Activated CD8-positive, alpha-beta memory T cell treated with anti-CD3 and anti-CD28 coated beads for 4 hours (primary cell): ENCODE measurements at regions not wholly inside any gene's neighbourhood (a gene's known extent, or its start where the extent isn't known, plus 50 kb on each side); places are given as distances from the start of the nearest gene placed in this dataset.
"Not testable (repeated sequence)": the region's sequence is repeated elsewhere in the genome, so short reads cannot be mapped to it uniquely, and the experiment has no call there.

Source experiments
- DNase-seq, 2 donors: peaks; one replicate each; pipeline ENCODE4 v3.0.0-alpha.2; 2020; ENCODE audit warnings: low read depth in 2 of 2

DNA sequence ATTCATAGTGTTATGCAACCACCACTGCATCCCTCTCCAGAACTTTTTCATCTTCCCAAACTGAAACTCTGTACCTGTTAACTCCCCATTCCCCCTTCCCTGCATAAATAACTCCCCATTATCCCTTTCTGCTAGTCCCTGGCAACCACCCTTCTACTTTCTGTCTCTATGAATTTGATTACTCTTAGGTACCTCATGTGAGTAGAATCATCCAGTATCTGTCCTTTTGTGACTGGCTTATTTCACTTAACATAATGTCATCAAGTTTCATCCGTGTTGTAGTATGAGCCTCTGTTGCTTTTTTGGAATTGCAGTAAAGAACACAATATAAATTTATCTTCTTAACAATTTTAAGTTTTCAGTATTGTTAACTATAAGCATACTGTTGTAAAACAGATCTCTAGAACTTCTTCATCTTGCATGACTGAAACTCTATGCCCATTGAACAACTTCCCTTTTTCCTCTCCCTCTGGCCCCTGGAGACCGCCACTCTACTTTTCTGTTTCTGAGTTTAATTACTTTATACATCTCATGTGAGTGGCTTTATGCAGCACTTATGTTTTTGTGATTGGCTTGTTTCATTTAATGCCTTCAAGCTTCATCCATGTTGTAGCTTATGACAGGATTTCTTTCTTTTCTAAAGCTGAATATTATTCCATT lies 87.3 kb upstream of the ABCC4 start:
- no peak for DNase-seq

DNA sequence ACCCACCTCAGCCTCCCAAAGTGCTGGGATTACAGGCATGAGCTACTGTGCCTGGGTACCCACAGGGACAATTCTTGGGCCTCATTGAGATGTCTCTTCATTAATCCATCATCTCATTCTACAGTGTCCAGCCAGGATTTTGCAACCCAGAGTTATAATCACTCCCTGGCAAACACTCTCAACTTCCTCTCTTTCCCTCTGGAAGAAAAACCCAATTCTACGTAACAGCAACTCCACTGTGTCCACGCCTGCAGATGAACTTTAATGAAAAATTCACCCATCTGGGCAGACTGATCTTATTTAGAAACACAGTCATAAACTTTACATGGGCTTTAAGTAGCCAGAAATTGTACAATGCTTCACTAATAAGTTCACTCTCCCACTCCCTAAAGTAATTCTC lies 90.1 kb upstream of the ABCC4 start:
- DNase-seq: no peak

DNA sequence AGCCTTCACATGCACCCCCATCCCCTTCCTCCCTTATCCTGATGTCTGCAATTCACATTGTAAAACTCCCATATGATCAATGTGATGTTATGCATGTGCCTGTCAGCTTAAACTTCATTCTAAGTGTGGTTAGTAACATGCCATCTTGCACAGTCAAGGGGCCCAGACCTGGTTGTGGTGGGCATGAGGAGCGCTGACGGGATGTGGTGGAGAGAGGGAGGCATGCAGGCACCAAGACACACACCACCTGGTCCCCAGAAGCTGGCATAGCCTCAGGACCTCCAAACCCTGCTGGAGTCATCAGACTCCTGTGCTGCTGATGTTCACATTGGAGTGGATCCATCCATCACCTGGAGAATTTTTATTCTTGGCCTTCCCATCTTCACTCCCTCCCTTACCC lies 90.5 kb upstream of the ABCC4 start:
- DNase-seq: no peak

DNA sequence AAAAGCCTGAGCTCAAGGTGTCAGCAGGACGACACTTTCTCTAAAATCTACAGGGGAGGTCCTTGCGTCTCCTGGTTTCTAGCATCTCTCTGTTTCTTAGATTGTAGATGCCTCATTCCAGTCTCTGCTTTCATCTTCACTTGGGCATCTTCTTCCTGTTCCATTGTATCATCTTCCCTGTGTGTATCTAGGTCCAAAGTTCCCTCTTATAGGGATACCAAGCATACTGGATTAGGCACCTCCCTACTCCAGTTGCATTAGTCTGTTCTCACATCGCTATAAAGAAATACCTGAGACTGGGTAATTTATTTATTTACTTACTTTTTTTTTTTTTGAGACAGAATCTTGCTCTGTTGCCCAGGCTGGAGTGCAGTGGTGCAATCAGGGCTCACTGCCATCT lies 91.3 kb upstream of the ABCC4 start:
- DNase-seq: no peak

DNA sequence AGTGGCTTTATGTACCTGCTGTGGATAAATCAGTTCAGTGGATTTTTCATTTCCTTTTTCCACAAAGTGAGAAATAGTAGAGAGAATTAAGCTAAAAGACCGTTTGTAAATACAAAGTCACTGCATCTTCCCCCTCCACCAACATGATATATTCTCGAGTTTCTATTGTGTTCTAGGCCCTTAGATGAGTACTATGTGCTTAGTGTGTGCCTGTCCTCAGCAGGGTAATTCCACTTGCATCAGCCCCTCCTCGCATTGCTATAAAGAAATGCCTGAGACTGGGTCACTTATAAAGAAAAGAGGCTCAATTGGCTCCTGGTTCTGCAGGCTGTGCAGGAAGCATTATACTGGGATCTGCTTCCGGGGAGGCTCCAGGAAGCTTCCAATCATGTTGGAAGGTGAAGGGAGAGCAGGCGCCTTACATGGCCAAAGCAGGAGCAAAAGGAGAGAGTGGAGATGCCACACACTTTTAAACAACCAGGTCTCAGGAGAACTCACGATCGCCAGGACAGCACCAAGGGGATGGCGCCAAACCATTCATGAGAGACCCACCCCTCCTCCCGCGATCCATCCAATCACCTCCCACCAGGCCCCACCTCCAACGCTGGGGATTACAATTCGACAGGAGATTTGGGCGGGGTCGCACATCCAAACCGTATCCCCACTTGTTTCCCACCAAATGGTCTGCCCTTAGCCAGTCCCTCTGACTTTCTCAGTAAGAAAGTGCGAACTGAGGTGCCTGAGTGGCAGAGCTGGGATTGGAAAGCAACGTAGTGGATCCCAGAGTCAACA lies 102.3 kb upstream of the ABCC4 start:
- no peak for DNase-seq

DNA sequence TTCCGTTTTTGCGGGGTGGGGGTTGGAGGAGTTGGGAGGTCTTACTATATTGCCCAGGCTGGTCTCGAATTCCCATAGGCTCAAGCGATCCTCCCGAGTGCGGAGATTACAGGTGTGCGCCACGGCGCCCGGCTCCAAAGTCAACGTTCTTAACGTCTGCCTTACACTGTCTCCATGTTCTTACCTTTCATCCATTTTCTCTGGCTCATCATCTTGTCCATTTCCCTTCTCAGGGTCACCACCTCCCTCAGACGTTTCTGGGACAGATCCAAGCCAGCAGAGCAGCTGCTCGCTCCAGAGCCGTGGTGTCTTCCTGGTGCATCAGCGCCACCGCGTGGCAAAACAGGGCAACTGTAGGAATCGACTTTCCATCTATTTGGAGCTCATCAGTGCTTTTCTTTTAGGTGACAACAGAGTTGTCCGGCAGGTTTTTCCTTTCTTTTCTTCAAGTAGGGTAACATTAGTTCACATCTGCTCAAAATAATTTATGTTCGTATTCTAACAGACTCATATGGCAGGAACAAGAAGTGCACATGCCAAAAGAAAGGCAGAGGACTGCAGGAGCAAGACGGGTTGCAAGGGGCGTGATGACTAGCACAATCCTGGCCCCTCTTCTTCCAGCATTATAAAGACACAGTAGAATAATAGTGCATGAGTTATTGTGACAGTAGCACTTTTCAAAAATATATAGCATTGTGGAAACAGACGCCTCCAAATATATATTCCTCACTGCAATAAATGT lies 103.1 kb upstream of the ABCC4 start:
- DNase-seq: peak; percentile 48 to 51

DNA sequence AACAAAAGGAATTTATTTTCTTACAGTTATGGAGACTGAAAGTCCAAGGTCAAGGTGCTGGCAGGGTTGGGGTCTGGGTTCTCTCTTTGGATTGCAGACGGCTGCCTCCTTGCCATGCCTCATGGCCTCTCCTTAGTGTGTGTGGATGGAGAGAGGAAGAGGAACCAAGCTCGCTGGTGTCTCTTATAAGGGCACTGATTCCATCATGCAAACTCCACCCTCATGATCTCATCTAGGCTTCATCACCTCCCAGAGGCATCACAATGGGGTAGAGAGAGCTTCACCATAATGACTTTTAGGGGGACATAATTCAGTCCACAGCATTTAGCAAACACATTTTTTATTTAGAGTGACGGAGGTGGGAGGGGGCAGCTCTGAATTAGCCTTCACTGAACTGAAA lies 104.9 kb upstream of the ABCC4 start:
- DNase-seq: no peak

DNA sequence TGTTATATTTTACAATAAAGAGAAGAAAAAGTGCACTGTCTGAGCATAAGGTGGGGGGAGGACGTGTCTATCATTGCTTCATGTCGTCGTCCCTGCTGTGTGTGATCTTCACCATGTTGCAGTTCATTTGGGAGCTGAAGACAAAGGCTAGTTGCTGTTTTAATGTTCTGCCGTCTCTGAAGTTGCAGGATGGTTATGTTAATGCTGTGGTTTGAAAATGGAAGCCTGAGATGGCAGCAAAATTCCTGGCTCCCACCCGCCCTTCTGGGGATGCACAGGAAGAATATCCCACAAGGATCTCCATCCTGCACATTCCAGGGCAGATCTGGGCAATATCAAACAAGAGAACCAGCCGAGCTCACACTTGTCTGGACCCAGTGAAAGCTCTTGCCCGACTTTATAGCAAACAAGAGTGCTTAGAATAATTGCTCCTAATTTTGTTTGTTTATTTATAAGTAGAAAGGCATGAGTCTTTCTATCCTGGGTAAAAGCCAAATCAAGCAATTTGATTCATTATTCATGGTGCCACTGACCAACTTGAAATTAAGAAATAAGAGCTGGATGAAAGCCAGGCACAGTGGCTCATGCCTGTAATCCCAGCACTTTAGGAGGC lies 110.3 kb upstream of the ABCC4 start:
- no peak for DNase-seq

DNA sequence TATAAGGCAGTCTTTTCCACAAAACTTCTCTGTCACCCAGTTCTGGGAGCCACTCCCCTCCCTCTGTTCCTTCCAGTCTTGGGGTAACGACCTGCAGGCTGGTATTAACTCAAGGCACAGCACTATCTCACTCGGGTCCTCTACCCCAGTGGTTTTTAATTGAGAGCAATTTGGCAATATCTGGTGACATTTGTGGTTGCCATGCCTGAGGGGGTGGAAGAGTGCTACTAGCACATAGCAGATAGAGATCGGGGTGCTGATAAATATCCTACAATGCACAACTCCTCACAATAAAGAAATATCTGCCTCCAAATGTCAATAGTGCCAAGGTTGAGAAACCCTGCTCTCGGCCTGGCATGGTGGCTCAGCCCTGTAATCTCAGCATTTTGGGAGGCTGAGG lies 117.7 kb upstream of the ABCC4 start:
- DNase-seq: no peak

DNA sequence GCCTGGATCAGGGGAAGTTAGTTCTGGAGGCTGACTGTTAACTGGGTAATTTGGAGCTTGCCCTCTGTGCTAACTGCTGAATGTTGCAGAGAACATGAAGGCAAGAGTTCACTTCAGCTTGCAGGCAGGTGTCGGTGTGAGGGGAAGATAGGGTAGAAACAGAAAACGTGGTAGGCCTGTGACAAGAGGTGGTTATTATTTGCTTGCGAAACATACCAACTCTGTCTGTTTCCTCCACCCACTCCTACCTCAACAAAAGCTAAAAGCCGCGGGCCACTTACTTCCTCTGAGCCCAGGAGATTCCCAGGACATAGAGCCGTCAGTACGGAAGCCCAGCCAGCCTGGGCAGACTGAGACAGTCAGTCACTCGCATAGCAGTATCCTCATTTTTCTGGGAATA lies 119.2 kb upstream of the ABCC4 start:
- no peak for DNase-seq

DNA sequence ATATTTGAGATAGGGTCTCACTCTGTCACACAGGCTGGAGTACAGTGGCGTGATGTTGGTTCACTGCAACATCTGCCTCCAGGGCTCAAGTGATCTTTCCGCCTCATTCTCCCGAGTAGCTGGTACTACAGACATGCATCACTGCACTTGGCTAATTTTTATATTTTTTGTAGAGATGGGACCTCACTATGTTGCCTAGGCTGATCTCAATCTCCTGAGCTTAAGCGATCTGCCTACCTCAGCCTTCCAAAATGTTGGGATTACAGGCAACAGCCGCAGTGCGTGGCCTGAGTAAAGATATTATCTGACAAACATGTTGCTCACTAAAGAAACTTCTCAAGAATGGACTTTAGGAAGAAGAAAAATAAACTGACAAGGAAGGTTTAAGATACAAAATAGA lies 125.4 kb upstream of the ABCC4 start:
- no peak for DNase-seq

DNA sequence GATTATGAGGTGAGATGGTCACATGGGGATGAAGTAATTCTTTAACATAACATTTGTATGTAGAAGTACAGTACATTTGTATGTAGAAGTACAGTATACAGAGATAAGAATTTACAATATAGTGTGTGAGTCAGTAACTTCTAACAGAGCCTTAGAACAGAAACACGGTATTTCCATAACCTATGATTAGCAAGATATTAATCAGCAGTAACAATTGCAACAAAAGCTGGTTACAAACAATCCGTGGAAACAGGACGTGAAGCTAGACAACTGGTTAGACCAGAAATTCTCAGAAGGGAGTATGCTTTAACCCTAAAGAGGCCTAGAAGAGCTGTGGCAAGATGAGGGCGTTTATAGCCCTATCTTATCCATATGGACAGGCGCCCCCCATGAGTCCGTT lies 122.0 kb upstream of the CLDN10 start:
- not testable (repeated sequence) for DNase-seq

DNA sequence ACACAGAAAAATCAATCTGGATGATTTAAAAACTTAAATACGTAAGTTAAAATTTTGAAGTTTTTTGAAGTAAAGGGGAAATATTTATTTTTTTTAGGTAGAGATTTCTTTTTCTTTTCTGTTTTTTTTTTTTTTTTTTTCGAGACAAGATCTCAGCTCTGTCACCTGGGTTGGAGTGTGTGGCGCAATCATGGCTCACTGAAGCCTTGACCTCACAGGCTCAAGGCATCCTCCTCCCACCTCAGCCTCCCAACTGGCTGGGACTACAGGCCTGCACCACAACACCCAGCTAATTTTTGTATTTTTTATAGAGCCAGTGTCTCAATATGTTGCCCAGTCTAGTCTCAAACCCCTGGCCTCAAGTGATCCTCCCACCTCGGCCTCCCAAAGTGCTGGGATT lies 120.4 kb upstream of the CLDN10 start:
- DNase-seq: no peak

DNA sequence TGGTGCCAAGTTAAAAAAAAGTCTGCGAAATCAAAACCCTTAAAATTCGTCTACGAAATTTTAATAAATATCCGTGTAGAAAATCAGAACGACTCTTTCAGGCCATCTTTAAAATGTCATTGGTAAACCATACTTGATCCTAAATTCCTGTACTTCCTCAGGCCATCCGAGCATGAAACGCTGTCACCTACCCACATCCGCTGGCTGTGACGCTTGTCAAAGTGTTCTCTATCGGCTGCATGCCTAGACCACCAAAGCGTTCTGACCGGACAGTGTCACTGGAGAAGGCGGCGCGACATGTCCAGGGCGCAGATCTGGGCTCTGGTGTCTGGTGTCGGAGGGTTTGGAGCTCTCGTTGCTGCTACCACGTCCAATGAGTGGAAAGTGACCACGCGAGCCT lies 119.0 kb upstream of the CLDN10 start:
- DNase-seq: no peak

DNA sequence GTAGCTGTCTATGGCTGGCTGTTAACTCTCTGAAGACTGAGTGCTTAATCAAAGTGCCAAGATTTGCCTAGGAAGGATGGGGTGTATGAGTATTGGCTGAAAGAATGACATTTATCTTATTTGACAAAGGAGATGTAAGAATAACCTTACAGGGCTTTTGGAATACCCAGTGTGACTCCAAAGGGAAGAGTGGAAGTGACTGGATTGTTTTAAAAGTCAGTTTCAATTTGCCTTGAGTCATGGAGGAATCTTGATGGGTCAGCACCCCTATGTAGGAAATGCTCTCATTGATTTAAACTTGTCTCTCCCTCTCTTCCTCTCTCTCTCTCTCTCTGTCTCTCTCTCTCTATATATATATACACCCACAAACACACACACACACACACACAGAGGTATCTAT lies 118.4 kb upstream of the CLDN10 start:
- no peak for DNase-seq

DNA sequence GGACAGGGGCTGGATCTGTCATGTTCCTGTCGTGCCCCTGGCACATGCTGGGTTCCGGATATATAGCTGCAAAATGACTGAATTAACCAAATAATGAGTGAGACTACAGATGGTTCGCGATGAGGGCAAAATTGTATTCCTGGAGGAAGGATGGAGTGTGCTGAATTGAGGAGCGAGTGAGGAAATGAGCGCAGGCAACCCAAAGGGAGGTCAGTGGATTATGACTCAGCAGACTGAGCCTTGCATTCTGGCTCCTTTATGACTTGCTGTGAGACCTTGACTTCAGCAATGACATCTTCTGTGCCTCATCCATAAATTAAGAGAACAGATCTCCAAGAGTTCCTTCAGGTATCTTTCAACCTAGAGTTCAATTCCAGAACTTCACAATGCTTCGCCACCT lies 115.0 kb upstream of the CLDN10 start:
- no peak for DNase-seq

DNA sequence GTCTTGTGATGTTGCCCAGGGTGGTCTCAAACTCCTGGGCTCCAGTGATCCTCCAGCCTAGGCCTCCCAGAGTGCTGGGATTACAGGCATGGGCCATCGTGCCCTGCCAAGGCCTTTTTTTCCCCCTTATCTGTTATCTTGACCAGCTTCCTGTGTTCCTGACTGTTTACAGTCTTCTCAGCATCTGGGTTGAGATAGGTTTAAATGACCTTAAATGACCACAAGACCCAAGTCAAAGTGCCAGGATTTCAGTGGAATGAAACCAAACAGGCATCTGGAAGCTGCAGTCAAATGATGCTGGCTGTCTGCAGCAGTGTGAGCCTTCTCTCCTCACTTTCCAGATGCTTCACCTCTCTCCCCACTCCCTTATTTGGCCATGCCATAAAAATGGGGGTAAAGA lies 114.2 kb upstream of the CLDN10 start:
- DNase-seq: no peak

DNA sequence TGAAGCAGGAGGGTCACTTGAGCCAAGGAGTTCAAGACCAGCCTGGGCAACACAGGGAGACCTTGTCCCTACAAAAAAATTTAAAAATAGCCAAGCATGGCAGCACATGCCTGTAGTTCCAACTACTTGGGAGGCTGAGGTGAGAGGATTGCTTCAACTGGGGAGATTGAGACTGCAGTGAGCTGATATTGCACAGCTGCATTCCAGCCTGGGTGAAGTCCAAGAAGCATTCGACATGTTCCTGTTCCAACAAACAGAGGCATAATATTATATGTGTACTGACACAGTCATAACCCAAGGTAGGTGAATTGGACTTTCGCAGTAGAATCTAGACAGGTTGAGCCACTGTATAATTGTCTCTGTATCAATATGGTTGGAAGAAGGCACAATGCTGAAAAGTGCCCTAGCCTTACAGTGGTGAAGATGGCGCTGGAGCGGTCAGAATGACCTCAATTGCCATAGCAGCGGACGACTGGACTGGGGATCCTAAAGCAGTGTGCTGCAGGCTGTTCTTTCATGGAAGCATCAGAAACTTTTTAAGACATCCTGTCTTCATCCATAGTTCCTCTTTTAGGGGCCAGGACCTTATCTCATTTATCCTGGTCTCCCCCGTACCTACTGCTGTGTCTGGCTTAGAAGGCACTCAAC lies 112.0 kb upstream of the CLDN10 start:
- no peak for DNase-seq

DNA sequence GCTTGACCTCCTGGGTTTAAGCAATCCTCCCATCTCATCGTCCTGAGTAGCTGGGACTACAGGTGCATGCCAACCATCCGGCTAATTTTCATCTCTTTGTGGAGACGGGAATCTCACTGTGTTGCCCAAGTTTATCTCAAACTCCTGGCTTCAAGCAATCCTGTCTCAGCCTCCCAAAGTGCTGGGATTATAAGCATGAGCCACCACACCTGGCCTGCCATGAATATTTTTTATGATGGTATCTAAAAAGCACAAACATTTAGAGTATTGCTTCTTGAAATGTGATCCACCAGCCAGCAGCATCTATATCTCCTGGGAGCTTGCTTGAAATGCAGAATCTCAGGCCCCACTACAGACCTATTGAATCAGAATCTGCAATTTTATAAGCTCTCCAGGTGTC lies 111.2 kb upstream of the CLDN10 start:
- DNase-seq: no peak

DNA sequence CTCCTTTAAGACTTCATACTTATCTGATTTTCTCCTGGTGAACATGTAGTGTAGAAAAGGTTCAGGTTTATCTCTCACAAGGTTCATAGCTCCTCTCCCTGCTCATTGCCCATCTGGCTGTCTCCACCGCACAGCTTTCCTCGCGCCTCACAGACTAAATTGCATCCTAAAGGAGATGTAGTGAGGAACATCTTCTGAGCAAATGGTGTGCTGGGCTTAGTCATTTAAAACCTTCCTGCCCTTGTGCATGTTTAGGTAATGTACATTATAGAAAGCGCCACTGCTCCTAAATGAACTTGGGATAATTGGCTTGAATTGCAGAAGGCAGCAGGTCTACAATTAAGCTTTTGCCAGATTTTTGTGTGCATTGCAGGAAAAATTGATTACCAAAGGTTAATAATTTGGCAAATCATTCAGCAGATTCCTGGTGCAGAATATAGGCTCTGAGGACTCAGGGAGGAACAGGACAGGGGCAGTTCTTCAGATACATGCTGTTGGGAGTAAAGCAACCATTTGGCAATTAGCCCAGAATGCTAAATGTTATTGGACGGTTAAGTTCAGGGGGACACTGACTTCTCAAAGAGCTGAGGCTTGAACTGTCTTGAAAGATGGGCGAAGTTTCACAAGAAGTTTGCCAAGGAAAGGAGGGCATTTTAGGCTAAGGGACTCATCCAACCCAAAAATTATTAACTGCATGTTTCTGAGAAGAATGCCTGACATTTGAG lies 108.4 kb upstream of the CLDN10 start:
- no peak for DNase-seq

DNA sequence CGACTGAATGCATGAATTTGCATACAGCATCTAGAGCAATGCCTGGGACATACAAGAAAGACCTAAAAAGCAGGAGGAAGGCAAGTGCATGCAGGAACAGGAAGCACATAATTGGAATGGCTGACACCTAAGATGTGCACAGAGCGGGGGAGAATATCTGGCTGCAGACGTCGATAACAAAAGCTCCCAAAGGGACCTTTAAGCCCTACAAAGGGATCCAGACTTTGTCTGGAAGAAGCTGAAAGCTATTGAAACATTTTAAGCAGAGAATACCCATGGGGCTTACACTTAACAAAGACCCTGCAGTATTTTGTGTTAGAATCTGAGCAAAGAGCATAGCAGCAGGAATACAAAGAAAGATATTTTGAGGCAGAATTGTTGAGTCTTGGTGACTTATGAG lies 107.4 kb upstream of the CLDN10 start:
- DNase-seq: no peak
